ENCODE measurements at regions not wholly inside any gene's neighbourhood (a gene's known extent, or its start where the extent isn't known, plus 50 kb on each side); places are given as distances from the start of the nearest gene placed in this dataset.

GRCh38 chr6:166774770-166775169 lies 147.7 kb upstream of the RPS6KA2 start:
- DNase-seq (ENCODE audit: low read depth in 3 of 3) = no peak

- no peak for DNase-seq (ENCODE audit: low read depth in 3 of 3)
Measured at GRCh38 chr6:166774292-166774691, 147.2 kb upstream of the RPS6KA2 start.

GRCh38 chr6:166772518-166772917 lies 145.5 kb upstream of the RPS6KA2 start:
- no peak for DNase-seq (ENCODE audit: low read depth in 3 of 3)

- no peak for DNase-seq (ENCODE audit: low read depth in 3 of 3)
Measured at GRCh38 chr6:166771701-166772100, 144.7 kb upstream of the RPS6KA2 start.

- DNase-seq (ENCODE audit: low read depth in 3 of 3) = no peak
Measured at GRCh38 chr6:166770216-166771116, 143.4 kb upstream of the RPS6KA2 start.

- DNase-seq (ENCODE audit: low read depth in 3 of 3) = no peak
Measured at GRCh38 chr6:166769648-166770047, 142.6 kb upstream of the RPS6KA2 start.

GRCh38 chr6:166768761-166769160 lies 141.7 kb upstream of the RPS6KA2 start:
- no peak for DNase-seq (ENCODE audit: low read depth in 3 of 3)

GRCh38 chr6:166767230-166767629 lies 140.2 kb upstream of the RPS6KA2 start:
- DNase-seq (ENCODE audit: low read depth in 3 of 3) = no peak

- DNase-seq (ENCODE audit: low read depth in 3 of 3) = no peak
Measured at GRCh38 chr6:166766769-166767168, 139.7 kb upstream of the RPS6KA2 start.

- DNase-seq (ENCODE audit: low read depth in 3 of 3) = no peak
Measured at GRCh38 chr6:166765234-166765541, 138.1 kb upstream of the RPS6KA2 start.

GRCh38 chr6:166764473-166765233 lies 137.6 kb upstream of the RPS6KA2 start:
- no peak for DNase-seq (ENCODE audit: low read depth in 3 of 3)

GRCh38 chr6:166763606-166764472 lies 136.8 kb upstream of the RPS6KA2 start:
- no peak for DNase-seq (ENCODE audit: low read depth in 3 of 3)

- DNase-seq (ENCODE audit: low read depth in 3 of 3) = no peak
Measured at GRCh38 chr6:166761801-166762200, 134.8 kb upstream of the RPS6KA2 start.

- DNase-seq (ENCODE audit: low read depth in 3 of 3) = peak; percentile 20 to 73 (median 21)
Measured at GRCh38 chr6:166760288-166760687, 133.2 kb upstream of the RPS6KA2 start.

- no peak for DNase-seq (ENCODE audit: low read depth in 3 of 3)
Measured at GRCh38 chr6:166758136-166758704, 131.2 kb upstream of the RPS6KA2 start.

GRCh38 chr6:166757232-166758135 lies 130.4 kb upstream of the RPS6KA2 start:
- DNase-seq (ENCODE audit: low read depth in 3 of 3) = no peak

GRCh38 chr6:166754218-166755030 lies 127.4 kb upstream of the RPS6KA2 start:
- DNase-seq (ENCODE audit: low read depth in 3 of 3) = no peak

GRCh38 chr6:166752928-166753721 lies 126.1 kb upstream of the RPS6KA2 start:
- no peak for DNase-seq (ENCODE audit: low read depth in 3 of 3)

GRCh38 chr6:166752097-166752496 lies 125.0 kb upstream of the RPS6KA2 start:
- no peak for DNase-seq (ENCODE audit: low read depth in 3 of 3)

Measured in stimulated activated CD4-positive, alpha-beta T cell treated with anti-CD3 and anti-CD28 coated beads, TNF-alpha, amount 100 ng/mL, for 24 hours (primary cell).